Neuronal stem cell (in vitro differentiated cells): ENCODE measurements at regions not wholly inside any gene's neighbourhood (a gene's known extent, or its start where the extent isn't known, plus 50 kb on each side); places are given as distances from the start of the nearest gene placed in this dataset.
"Not testable (repeated sequence)": the region's sequence is repeated elsewhere in the genome, so short reads cannot be mapped to it uniquely, and the experiment has no call there.

Experiments
- DNase-seq: peaks from one replicate; pipeline ENCODE4 v3.0.0-alpha.2; 2013; ENCODE audit warnings: low spot score
- H2AFZ ChIP-seq: one replicate; pipeline ENCODE4 v1.6.1; 2013; ENCODE audit warnings: mild to moderate bottlenecking, low read length, inconsistent platforms
- H2AK5ac ChIP-seq: 2 replicates; pipeline ENCODE4 v1.6.1; 2013; ENCODE audit warnings: low read depth, mild to moderate bottlenecking, inconsistent platforms, low read length, moderate library complexity, mixed read lengths
- H2BK120ac ChIP-seq: 2 replicates; pipeline ENCODE4 v1.6.1; 2013; ENCODE audit warnings: low read depth, mild to moderate bottlenecking, inconsistent platforms, low read length, moderate library complexity, mixed read lengths
- H2BK12ac ChIP-seq: one replicate; pipeline ENCODE4 v1.6.1; 2013; ENCODE audit warnings: low read length, inconsistent platforms
- H2BK15ac ChIP-seq: 2 replicates; pipeline ENCODE4 v1.6.1; 2013; ENCODE audit warnings: mild to moderate bottlenecking, low read length, inconsistent platforms, mixed read lengths
- H2BK5ac ChIP-seq: one replicate; pipeline ENCODE4 v1.6.1; 2013; ENCODE audit warnings: inconsistent platforms, mild to moderate bottlenecking, low read length, moderate library complexity
- H3K14ac ChIP-seq: one replicate; pipeline ENCODE4 v1.6.1; 2013; ENCODE audit warnings: low read length, inconsistent platforms
- H3K18ac ChIP-seq: 2 replicates; pipeline ENCODE4 v1.6.1; 2013; ENCODE audit warnings: low read length, inconsistent platforms
- H3K23ac ChIP-seq: 2 replicates; pipeline ENCODE4 v1.6.1; 2013; ENCODE audit warnings: low read depth, mild to moderate bottlenecking, mixed read lengths, low read length, inconsistent platforms; ENCODE audit not compliant: poor library complexity
- H3K27ac ChIP-seq: replicated peaks from 3 replicates; pipeline ENCODE4 v1.5.1; 2013; ENCODE audit warnings: low read length, inconsistent platforms
- H3K27me3 ChIP-seq, 3 experiments: 2 replicates each; pipeline ENCODE4 v1.6.1; 2013; ENCODE audit warnings: low read length in 3 of 3, mild to moderate bottlenecking in 2 of 3, inconsistent platforms in 1 of 3, low read depth in 1 of 3, mixed read lengths in 1 of 3, moderate library complexity in 1 of 3; ENCODE audit not compliant: control insufficient read depth in 3 of 3, insufficient read depth in 3 of 3
- H3K36me3 ChIP-seq, 2 donors: replicated peaks in 1 of 2; 2 replicates each; pipeline ENCODE4 v1.6.1; 2013; ENCODE audit warnings: low read length in 2 of 2; ENCODE audit not compliant: control insufficient read depth in 2 of 2, insufficient read depth in 2 of 2
- H3K4ac ChIP-seq: 2 replicates; pipeline ENCODE4 v1.6.1; 2013; ENCODE audit warnings: inconsistent platforms, mild to moderate bottlenecking, low read length, moderate library complexity
- H3K4me1 ChIP-seq, 2 donors: 1 replicate in 1 of 2; 2 replicates in 1 of 2; pipeline ENCODE4 v1.6.1; 2013; ENCODE audit warnings: low read length in 2 of 2, low read depth in 1 of 2; ENCODE audit not compliant: control insufficient read depth in 2 of 2, insufficient read depth in 1 of 2
- H3K4me2 ChIP-seq: one replicate; pipeline ENCODE4 v1.6.1; 2013; ENCODE audit warnings: mild to moderate bottlenecking, low read length, inconsistent platforms; ENCODE audit not compliant: insufficient read depth, poor library complexity, severe bottlenecking
- H3K4me3 ChIP-seq, 2 donors: 2 replicates each; pipeline ENCODE4 v1.5.1; 2013; ENCODE audit warnings: low read length in 2 of 2, mild to moderate bottlenecking in 2 of 2, inconsistent platforms in 1 of 2, moderate library complexity in 1 of 2
- H3K79me1 ChIP-seq: one replicate; pipeline ENCODE4 v1.6.1; 2013; ENCODE audit warnings: low read depth, mild to moderate bottlenecking, inconsistent platforms, low read length, moderate library complexity
- H3K9ac ChIP-seq: one replicate; pipeline ENCODE4 v1.6.1; 2013; ENCODE audit warnings: mild to moderate bottlenecking, low read depth, low read length, inconsistent platforms; ENCODE audit not compliant: poor library complexity
- H3K9me3 ChIP-seq, 2 donors: replicated peaks in 1 of 2; 2 replicates each; pipeline versions ENCODE3 to v1.6.1; 2013; ENCODE audit warnings: low read length in 2 of 2, mild to moderate bottlenecking in 2 of 2, inconsistent platforms in 1 of 2, low read depth in 1 of 2, mixed read lengths in 1 of 2, moderate library complexity in 1 of 2; ENCODE audit not compliant: control insufficient read depth in 2 of 2, insufficient read depth in 1 of 2
- H4K8ac ChIP-seq: one replicate; pipeline ENCODE4 v1.6.1; 2013; ENCODE audit warnings: low read depth, mild to moderate bottlenecking, inconsistent platforms, low read length, moderate library complexity
- H4K91ac ChIP-seq: one replicate; pipeline ENCODE4 v1.6.1; 2013; ENCODE audit warnings: low read length, low read depth, mild to moderate bottlenecking, inconsistent platforms; ENCODE audit not compliant: poor library complexity
- WGBS, 2 donors: extraction: QIAGEN DNeasy Blood & Tissue Kit; methylation state at CpG; one replicate each; pipeline ENCODE4 v1.1.7; 2013; ENCODE audit warnings: missing lambda C conversion rate in 2 of 2, mixed read lengths in 1 of 2; ENCODE audit not compliant: insufficient read length in 2 of 2, insufficient replicate concordance in 1 of 2; ENCODE audit errors: extremely low coverage in 2 of 2; 5-methylcytosine and 5-hydroxymethylcytosine counted together

DNA sequence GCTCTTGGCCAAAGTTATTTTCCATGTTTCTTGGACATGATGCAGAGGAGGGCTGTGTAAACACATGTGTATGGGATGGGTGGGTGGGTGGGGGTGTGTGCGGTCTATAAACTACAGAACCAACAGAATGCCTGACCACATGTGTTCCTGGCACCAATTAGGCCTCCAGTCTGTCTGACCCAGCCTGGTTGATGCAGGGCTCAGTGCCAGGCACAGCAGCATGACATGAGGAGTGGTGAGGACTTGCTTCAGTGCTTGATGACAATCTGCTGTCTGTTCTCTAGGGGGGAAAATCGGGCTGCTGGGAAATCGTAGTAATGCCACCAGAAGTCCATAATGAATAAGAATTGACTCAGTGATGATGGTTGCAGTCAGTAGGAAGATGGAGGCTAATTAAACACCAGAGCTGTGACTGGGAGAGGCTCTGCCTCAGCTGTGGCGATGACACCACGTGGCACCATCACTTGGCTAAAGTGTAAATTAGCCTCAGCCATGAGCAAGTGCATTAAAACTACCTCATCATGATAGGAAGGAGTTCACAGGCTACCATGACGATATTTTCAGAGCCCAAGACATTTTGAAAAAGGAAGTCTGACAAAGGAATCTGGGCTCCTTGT is 260.1 kb upstream of the PODXL start:
- Histone ChIP-seq H3K18ac (no peak overlapping the region), H3K36me3 (peaks cover 0 to 1% of the 10 kb centered on the region in 2 donors), H3K4me1 (peaks cover 0 to 7% of the 10 kb centered on the region in 2 donors), H4K91ac (no peak overlapping the region), H2BK15ac (no peak overlapping the region), H3K9me3 (no peaks in the 10 kb centered on the region), H3K79me1 (no peaks in the 10 kb centered on the region), H3K4me2 (no peak overlapping the region), H3K14ac (no peak overlapping the region), H3K4ac (no peak overlapping the region), H3K23ac (no peak overlapping the region), H2AFZ (no peak overlapping the region), H3K9ac (no peak overlapping the region), H2BK5ac (no peak overlapping the region), H2AK5ac (no peak overlapping the region), H4K8ac (no peak overlapping the region), H2BK12ac (no peak overlapping the region), H2BK120ac (no peak overlapping the region), H3K27ac (no peak overlapping the region), H3K4me3 (no peak overlapping the region), H3K27me3 (peaks cover 0 to 6% (median 0%) of the 10 kb centered on the region in 3 experiments)
- no peak for DNase-seq
- no CpG with 5 or more reads among the region's 6 CpGs for WGBS, 2 donors

- Histone ChIP-seq H2BK120ac (no peak overlapping the region), H2AK5ac (no peak overlapping the region), H3K36me3 (no peaks in the 10 kb centered on the region), H3K27me3 (no peaks in the 10 kb centered on the region), H3K4me2 (no peak overlapping the region), H3K9ac (no peak overlapping the region), H2AFZ (no peak overlapping the region), H3K27ac (no peak overlapping the region), H3K9me3 (no peaks in the 10 kb centered on the region), H2BK15ac (no peak overlapping the region), H4K91ac (no peak overlapping the region), H3K4me1 (peaks cover 0 to 1% of the 10 kb centered on the region in 2 donors), H2BK12ac (no peak overlapping the region), H3K14ac (no peak overlapping the region), H3K18ac (no peak overlapping the region), H3K23ac (no peak overlapping the region), H3K4me3 (no peak overlapping the region), H4K8ac (no peak overlapping the region), H3K79me1 (no peaks in the 10 kb centered on the region), H3K4ac (no peak overlapping the region), H2BK5ac (no peak overlapping the region)
- WGBS, 2 donors = no CpG with 5 or more reads among the region's 2 CpGs
- DNase-seq = no peak
These were observed 252.3 kb upstream of the PODXL start for GRCh38 chr7:131808736-131809135.

- not testable (repeated sequence) for DNase-seq, H3K27ac ChIP-seq, H3K4ac ChIP-seq, H4K8ac ChIP-seq, H3K23ac ChIP-seq, H2BK15ac ChIP-seq, H2AK5ac ChIP-seq, H3K9me3 ChIP-seq, H3K4me3 ChIP-seq, H3K18ac ChIP-seq, H3K79me1 ChIP-seq, H3K9ac ChIP-seq, H3K27me3 ChIP-seq, H3K14ac ChIP-seq, H3K4me1 ChIP-seq, H2AFZ ChIP-seq, H3K4me2 ChIP-seq, H3K36me3 ChIP-seq, H2BK5ac ChIP-seq, H4K91ac ChIP-seq, H2BK12ac ChIP-seq, H2BK120ac ChIP-seq
- WGBS, 2 donors = no CpG with 5 or more reads among the region's 8 CpGs
These were observed 251.7 kb upstream of the PODXL start for GRCh38 chr7:131808156-131808555.

- Histone ChIP-seq H3K9ac (no peak overlapping the region), H2AK5ac (no peak overlapping the region), H2AFZ (no peak overlapping the region), H3K18ac (no peak overlapping the region), H2BK120ac (no peak overlapping the region), H3K4me3 (peak overlapping the region in 1 of 2 donors; percentile 15), H3K27ac (no peak overlapping the region), H3K4me2 (no peak overlapping the region), H3K27me3 (no peaks in the 10 kb centered on the region), H3K4ac (no peak overlapping the region), H3K4me1 (peaks cover 0 to 4% of the 10 kb centered on the region in 2 donors), H3K36me3 (no peaks in the 10 kb centered on the region), H3K23ac (no peak overlapping the region), H2BK15ac (no peak overlapping the region), H3K14ac (no peak overlapping the region), H2BK5ac (no peak overlapping the region), H4K8ac (no peak overlapping the region), H3K79me1 (no peaks in the 10 kb centered on the region), H2BK12ac (no peak overlapping the region), H3K9me3 (no peaks in the 10 kb centered on the region), H4K91ac (no peak overlapping the region)
- WGBS, 2 donors = no CpG with 5 or more reads among the region's 7 CpGs
- DNase-seq = no peak
These were observed 247.4 kb upstream of the PODXL start for GRCh38 chr7:131803816-131804215.
